HepG2 (cell line): ENCODE measurements at regions not wholly inside any gene's neighbourhood (a gene's known extent, or its start where the extent isn't known, plus 50 kb on each side); places are given as distances from the start of the nearest gene placed in this dataset.

Source experiments
- CTCF ChIP-seq: sonication (generic); formaldehyde crosslinking; IDR thresholded peaks from 2 replicates; pipeline ENCODE4 v1.5.0; 2020; ENCODE audit warnings: mild to moderate bottlenecking, missing genetic modification reagents, moderate library complexity
- MAFK ChIP-seq, 2 experiments: IDR thresholded peaks in 1 of 2; conservative IDR thresholded peaks in 1 of 2; 2 replicates each; pipeline ENCODE4 v1.6.1; 2011; ENCODE audit warnings: improper control_type of control experiment in 2 of 2, low read length in 2 of 2
- ZBTB21 ChIP-seq: sonication (generic); formaldehyde crosslinking; IDR thresholded peaks from 2 replicates; pipeline ENCODE4 v1.4.0; 2020; ENCODE audit warnings: missing genetic modification reagents
- ZFP36L2 ChIP-seq: sonication (generic); formaldehyde crosslinking; IDR thresholded peaks from 2 replicates; pipeline ENCODE4 v1.4.0; 2020; ENCODE audit warnings: missing genetic modification reagents

- no peak for TF ChIP-seq CTCF (CRISPR knock-in tag)
- no peak for TF ChIP-seq ZFP36L2 (CRISPR knock-in tag)
- no peak for TF ChIP-seq MAFK (conservative IDR thresholded peaks at IDR 0.05 in 1 of 2, IDR thresholded peaks at IDR 0.05 in 1 of 2; ENCODE audit: low read length in 2 of 2)
- TF ChIP-seq ZBTB21 (CRISPR knock-in tag) = no peak
Measured at GRCh38 chr12:69170293-69170692, 69.1 kb upstream of the CPSF6 start.
